ENCODE measurements at regions not wholly inside any gene's neighbourhood (a gene's known extent, or its start where the extent isn't known, plus 50 kb on each side); places are given as distances from the start of the nearest gene placed in this dataset.
"Not testable (repeated sequence)": the region's sequence is repeated elsewhere in the genome, so short reads cannot be mapped to it uniquely, and the experiment has no call there.

DNA sequence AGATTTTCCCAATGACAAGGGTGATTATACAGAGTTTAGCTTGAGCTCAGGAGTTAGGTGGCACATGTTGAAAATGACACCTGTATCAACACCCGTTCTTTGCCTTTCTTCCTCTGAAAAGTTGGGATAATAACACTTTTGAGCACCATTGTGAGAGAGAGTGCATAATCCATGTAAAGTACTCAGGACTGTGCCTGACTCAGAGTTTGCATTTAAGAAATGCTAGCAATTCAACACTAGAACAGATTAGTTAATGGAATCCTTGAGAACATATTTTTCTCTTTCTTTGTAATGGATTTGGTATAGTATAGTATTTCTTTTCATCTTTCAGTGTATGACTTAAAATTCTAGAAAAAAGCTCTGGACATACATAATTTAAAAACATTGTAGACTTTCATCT lies 449.2 kb downstream of the GJA1 start:
- no peak overlapping the region for H3K27ac ChIP-seq (ENCODE audit: insufficient read depth, low read length, poor library complexity, severe bottlenecking)
- no peaks in the 10 kb centered on the region for H3K36me3 ChIP-seq (ENCODE audit: control insufficient read depth, insufficient read depth, low read length)
- no peaks in the 10 kb centered on the region for H3K36me3 Mint-ChIP-seq
- no peak overlapping the region for H3K27ac Mint-ChIP-seq
- H3K4me3 Mint-ChIP-seq, result peak overlapping the region in 1 of 4 donors; percentile 47
- peaks cover 0 to 7% (median 2%) of the 10 kb centered on the region in 7 donors for H3K9me3 Mint-ChIP-seq
- no peaks in the 10 kb centered on the region for H3K27me3 Mint-ChIP-seq
- H3K4me1 Mint-ChIP-seq, result no peaks in the 10 kb centered on the region
- H3K27me3 ChIP-seq (ENCODE audit: control insufficient read depth, insufficient read depth, low read length), result no peaks in the 10 kb centered on the region
- H3K4me3 ChIP-seq (ENCODE audit: low read depth, low read length), result no peak overlapping the region
- DNase-seq (no peak), ATAC-seq (ENCODE audit: low read depth in 2 of 2) (no peak)
- H3K4me1 ChIP-seq (ENCODE audit: control insufficient read depth, insufficient read depth, low read length, poor library complexity, severe bottlenecking), result no peaks in the 10 kb centered on the region
- no peaks in the 10 kb centered on the region for H3K9me3 ChIP-seq (ENCODE audit: control insufficient read depth in 2 of 2, low read length in 2 of 2)

GRCh38 chr6:121885399-121886152 lies 450.1 kb downstream of the GJA1 start:
- no peak overlapping the region for H3K4me3 ChIP-seq (ENCODE audit: low read depth, low read length)

GRCh38 chr6:121886223-121886830 lies 450.9 kb downstream of the GJA1 start:
- ATAC-seq (ENCODE audit: low read depth in 2 of 2), result no peak
- no peaks in the 10 kb centered on the region for H3K4me1 ChIP-seq (ENCODE audit: control insufficient read depth, insufficient read depth, low read length, poor library complexity, severe bottlenecking)

More at GRCh38 chr6:121885399-121886152, 450.1 kb downstream of the GJA1 start:
- Mint-ChIP-seq H3K9me3 (peaks cover 0 to 7% (median 2%) of the 10 kb centered on the region in 7 donors), H3K36me3 (no peaks in the 10 kb centered on the region), H3K27me3 (no peaks in the 10 kb centered on the region), H3K27ac (no peak overlapping the region), H3K4me3 (no peak overlapping the region), H3K4me1 (no peaks in the 10 kb centered on the region)
- DNase-seq, result no peak
- Histone ChIP-seq H3K36me3 (ENCODE audit: control insufficient read depth, insufficient read depth, low read length) (no peaks in the 10 kb centered on the region), H3K4me1 (ENCODE audit: control insufficient read depth, insufficient read depth, low read length, poor library complexity, severe bottlenecking) (no peaks in the 10 kb centered on the region), H3K9me3 (ENCODE audit: control insufficient read depth in 2 of 2, low read length in 2 of 2) (no peaks in the 10 kb centered on the region), H3K27me3 (ENCODE audit: control insufficient read depth, insufficient read depth, low read length) (no peaks in the 10 kb centered on the region), H3K27ac (ENCODE audit: insufficient read depth, low read length, poor library complexity, severe bottlenecking) (no peak overlapping the region)
- no peak for ATAC-seq (ENCODE audit: low read depth in 2 of 2)

DNA sequence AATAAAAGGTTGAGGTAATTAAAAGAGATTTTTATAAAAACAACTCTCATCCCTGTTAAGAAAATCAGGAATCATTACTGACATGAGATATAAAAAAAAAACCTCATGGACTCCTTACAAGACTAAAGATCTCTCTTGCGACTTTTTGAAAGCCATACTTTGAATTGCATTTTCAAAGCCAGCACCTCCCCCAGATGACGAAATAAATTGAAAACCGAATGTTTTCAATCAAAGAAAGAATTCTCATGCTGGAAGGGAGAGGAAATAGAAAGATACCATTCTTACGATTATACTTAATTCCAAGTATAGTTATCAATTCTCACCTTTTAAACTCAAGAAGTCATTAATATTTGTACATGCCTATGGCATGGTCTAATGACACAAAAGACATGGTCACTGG lies 452.3 kb downstream of the GJA1 start:
- no peaks in the 10 kb centered on the region for H3K36me3 Mint-ChIP-seq
- DNase-seq (no peak), ATAC-seq (ENCODE audit: low read depth in 2 of 2) (no peak)
- H3K9me3 ChIP-seq (ENCODE audit: control insufficient read depth in 2 of 2, low read length in 2 of 2), result no peaks in the 10 kb centered on the region
- H3K27ac ChIP-seq (ENCODE audit: insufficient read depth, low read length, poor library complexity, severe bottlenecking), result no peak overlapping the region
- no peaks in the 10 kb centered on the region for H3K36me3 ChIP-seq (ENCODE audit: control insufficient read depth, insufficient read depth, low read length)
- no peaks in the 10 kb centered on the region for H3K4me1 Mint-ChIP-seq
- H3K27ac Mint-ChIP-seq, result no peak overlapping the region
- H3K4me3 Mint-ChIP-seq, result no peak overlapping the region
- peaks cover 0 to 10% (median 4%) of the 10 kb centered on the region in 7 donors for H3K9me3 Mint-ChIP-seq
- H3K27me3 ChIP-seq (ENCODE audit: control insufficient read depth, insufficient read depth, low read length), result no peaks in the 10 kb centered on the region
- no peaks in the 10 kb centered on the region for H3K4me1 ChIP-seq (ENCODE audit: control insufficient read depth, insufficient read depth, low read length, poor library complexity, severe bottlenecking)
- H3K27me3 Mint-ChIP-seq, result no peaks in the 10 kb centered on the region
- H3K4me3 ChIP-seq (ENCODE audit: low read depth, low read length), result no peak overlapping the region

More at GRCh38 chr6:121886223-121886830, 450.9 kb downstream of the GJA1 start:
- peaks cover 0 to 7% (median 2%) of the 10 kb centered on the region in 7 donors for H3K9me3 Mint-ChIP-seq
- no peaks in the 10 kb centered on the region for H3K27me3 Mint-ChIP-seq
- peak overlapping the region in 1 of 3 donors; percentile 67 for H3K27ac Mint-ChIP-seq
- no peaks in the 10 kb centered on the region for H3K36me3 Mint-ChIP-seq
- no peaks in the 10 kb centered on the region for H3K4me1 Mint-ChIP-seq
- DNase-seq, result no peak
- Histone ChIP-seq H3K36me3 (ENCODE audit: control insufficient read depth, insufficient read depth, low read length) (no peaks in the 10 kb centered on the region), H3K9me3 (ENCODE audit: control insufficient read depth in 2 of 2, low read length in 2 of 2) (no peaks in the 10 kb centered on the region), H3K27ac (ENCODE audit: insufficient read depth, low read length, poor library complexity, severe bottlenecking) (no peak overlapping the region), H3K4me3 (ENCODE audit: low read depth, low read length) (no peak overlapping the region), H3K27me3 (ENCODE audit: control insufficient read depth, insufficient read depth, low read length) (no peaks in the 10 kb centered on the region)
- H3K4me3 Mint-ChIP-seq, result no peak overlapping the region

DNA sequence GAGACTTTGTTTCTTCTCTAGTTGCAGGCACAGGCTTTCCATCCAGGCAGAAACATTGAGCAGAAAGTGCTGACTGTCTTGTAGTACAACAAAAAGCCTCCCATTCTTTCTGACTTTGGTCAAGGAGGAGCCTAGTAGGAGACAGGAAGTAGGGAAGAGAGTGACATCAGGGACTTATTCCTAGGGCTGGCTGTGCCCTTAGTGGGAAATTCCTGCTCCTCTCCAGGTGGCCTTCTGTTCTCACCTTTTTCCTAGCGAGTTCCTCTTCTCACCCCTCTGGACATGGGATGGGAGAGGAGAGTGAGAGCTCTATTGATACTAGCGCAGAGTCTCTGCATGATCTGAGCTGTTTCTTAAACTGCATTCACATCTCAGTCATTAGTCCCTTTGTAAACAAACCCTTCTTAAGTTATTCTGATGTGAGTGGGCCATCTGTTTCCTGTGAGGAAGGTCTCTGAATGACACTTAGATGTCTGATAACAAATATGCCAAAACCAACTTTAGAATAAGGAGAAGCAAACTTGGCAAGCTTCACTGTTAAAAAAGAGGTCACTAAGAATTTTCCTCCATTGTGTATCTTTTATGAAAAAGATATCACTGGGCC lies 455.0 kb downstream of the GJA1 start:
- no peak overlapping the region for H3K27ac Mint-ChIP-seq
- Histone ChIP-seq H3K36me3 (ENCODE audit: control insufficient read depth, insufficient read depth, low read length) (no peaks in the 10 kb centered on the region), H3K27me3 (ENCODE audit: control insufficient read depth, insufficient read depth, low read length) (no peaks in the 10 kb centered on the region), H3K27ac (ENCODE audit: insufficient read depth, low read length, poor library complexity, severe bottlenecking) (no peak overlapping the region), H3K4me3 (ENCODE audit: low read depth, low read length) (no peak overlapping the region), H3K9me3 (ENCODE audit: control insufficient read depth in 2 of 2, low read length in 2 of 2) (no peaks in the 10 kb centered on the region), H3K4me1 (ENCODE audit: control insufficient read depth, insufficient read depth, low read length, poor library complexity, severe bottlenecking) (no peaks in the 10 kb centered on the region)
- no peak for DNase-seq
- H3K4me1 Mint-ChIP-seq, result no peaks in the 10 kb centered on the region
- peaks cover 0 to 7% (median 3%) of the 10 kb centered on the region in 7 donors for H3K9me3 Mint-ChIP-seq
- no peak overlapping the region for H3K4me3 Mint-ChIP-seq
- H3K36me3 Mint-ChIP-seq, result no peaks in the 10 kb centered on the region
- H3K27me3 Mint-ChIP-seq, result no peaks in the 10 kb centered on the region
- no peak for ATAC-seq (ENCODE audit: low read depth in 2 of 2)

- H3K9me3 ChIP-seq (ENCODE audit: control insufficient read depth in 2 of 2, low read length in 2 of 2); H3K36me3 Mint-ChIP-seq; H3K9me3 Mint-ChIP-seq; H3K27ac ChIP-seq (ENCODE audit: insufficient read depth, low read length, poor library complexity, severe bottlenecking); H3K27ac Mint-ChIP-seq; DNase-seq; H3K4me3 ChIP-seq (ENCODE audit: low read depth, low read length); H3K4me1 Mint-ChIP-seq; ATAC-seq (ENCODE audit: low read depth in 2 of 2); H3K27me3 ChIP-seq (ENCODE audit: control insufficient read depth, insufficient read depth, low read length); H3K36me3 ChIP-seq (ENCODE audit: control insufficient read depth, insufficient read depth, low read length); H3K4me3 Mint-ChIP-seq; H3K27me3 Mint-ChIP-seq; H3K4me1 ChIP-seq (ENCODE audit: control insufficient read depth, insufficient read depth, low read length, poor library complexity, severe bottlenecking): not testable (repeated sequence)
These were observed 460.3 kb downstream of the GJA1 start for GRCh38 chr6:121895731-121896130.

GRCh38 chr6:121896363-121896762 lies 460.9 kb downstream of the GJA1 start:
- no peaks in the 10 kb centered on the region for H3K36me3 Mint-ChIP-seq
- ATAC-seq (ENCODE audit: low read depth in 2 of 2), result no peak
- no peak overlapping the region for H3K4me3 ChIP-seq (ENCODE audit: low read depth, low read length)
- no peak for DNase-seq
- no peaks in the 10 kb centered on the region for H3K9me3 ChIP-seq (ENCODE audit: control insufficient read depth in 2 of 2, low read length in 2 of 2)
- H3K27me3 ChIP-seq (ENCODE audit: control insufficient read depth, insufficient read depth, low read length), result no peaks in the 10 kb centered on the region
- no peaks in the 10 kb centered on the region for H3K27me3 Mint-ChIP-seq
- H3K4me1 ChIP-seq (ENCODE audit: control insufficient read depth, insufficient read depth, low read length, poor library complexity, severe bottlenecking), result no peaks in the 10 kb centered on the region
- no peaks in the 10 kb centered on the region for H3K4me1 Mint-ChIP-seq
- no peak overlapping the region for H3K4me3 Mint-ChIP-seq
- H3K27ac ChIP-seq (ENCODE audit: insufficient read depth, low read length, poor library complexity, severe bottlenecking), result no peak overlapping the region
- no peaks in the 10 kb centered on the region for H3K36me3 ChIP-seq (ENCODE audit: control insufficient read depth, insufficient read depth, low read length)
- H3K9me3 Mint-ChIP-seq, result peaks cover 0 to 6% (median 3%) of the 10 kb centered on the region in 7 donors
- no peak overlapping the region for H3K27ac Mint-ChIP-seq

All from CD4-positive, CD25-positive, alpha-beta regulatory T cell (primary cell).